Astrocyte of the cerebellum (primary cell): ENCODE measurements at regions not wholly inside any gene's neighbourhood (a gene's known extent, or its start where the extent isn't known, plus 50 kb on each side); places are given as distances from the start of the nearest gene placed in this dataset.

Experiments used
- DNase-seq: peaks from one replicate; pipeline ENCODE4 v3.0.0-alpha.2; 2011; ENCODE audit warnings: low read depth
- H3K4me3 ChIP-seq: 2 replicates; pipeline ENCODE4 v1.5.1; 2011; ENCODE audit warnings: mild to moderate bottlenecking, low read depth, low read length, moderate library complexity
- in situ Hi-C: cut with HindIII; loops from 2 replicates; pipeline ENCODE4 v1.10.0; 2017; ENCODE audit warnings: low sequenced_read_pairs
- TF ChIP-seq, protein P1 (sequence below): IDR thresholded peaks from 2 replicates; pipeline ENCODE4 v1.5.1; 2012; ENCODE audit warnings: low read length, low read depth, moderate library complexity, mild to moderate bottlenecking; ENCODE audit errors: missing control alignments

DNA sequence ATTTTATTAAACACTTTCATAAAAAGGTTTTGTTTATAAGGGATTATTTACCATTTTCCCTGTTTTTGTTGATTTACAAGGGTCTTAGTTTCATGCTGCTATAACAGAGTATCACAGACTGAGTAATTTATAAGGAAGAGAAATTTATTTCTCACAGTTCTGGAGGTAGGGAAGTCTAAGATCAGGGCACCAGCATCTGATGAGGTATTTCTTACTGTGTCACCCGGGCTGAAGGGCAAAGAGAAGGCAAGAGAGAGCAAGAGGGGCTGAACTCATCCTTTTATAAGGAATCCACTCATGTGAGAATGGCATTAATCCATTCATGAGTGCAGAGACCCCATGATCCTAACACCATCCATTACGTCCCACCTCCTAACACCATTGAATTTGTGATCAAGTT is 160.0 kb upstream of the SLC39A10 start:
- in situ Hi-C loops: no loop called here
- no peak overlapping the region for H3K4me3 ChIP-seq
- TF ChIP-seq, protein P1, sequence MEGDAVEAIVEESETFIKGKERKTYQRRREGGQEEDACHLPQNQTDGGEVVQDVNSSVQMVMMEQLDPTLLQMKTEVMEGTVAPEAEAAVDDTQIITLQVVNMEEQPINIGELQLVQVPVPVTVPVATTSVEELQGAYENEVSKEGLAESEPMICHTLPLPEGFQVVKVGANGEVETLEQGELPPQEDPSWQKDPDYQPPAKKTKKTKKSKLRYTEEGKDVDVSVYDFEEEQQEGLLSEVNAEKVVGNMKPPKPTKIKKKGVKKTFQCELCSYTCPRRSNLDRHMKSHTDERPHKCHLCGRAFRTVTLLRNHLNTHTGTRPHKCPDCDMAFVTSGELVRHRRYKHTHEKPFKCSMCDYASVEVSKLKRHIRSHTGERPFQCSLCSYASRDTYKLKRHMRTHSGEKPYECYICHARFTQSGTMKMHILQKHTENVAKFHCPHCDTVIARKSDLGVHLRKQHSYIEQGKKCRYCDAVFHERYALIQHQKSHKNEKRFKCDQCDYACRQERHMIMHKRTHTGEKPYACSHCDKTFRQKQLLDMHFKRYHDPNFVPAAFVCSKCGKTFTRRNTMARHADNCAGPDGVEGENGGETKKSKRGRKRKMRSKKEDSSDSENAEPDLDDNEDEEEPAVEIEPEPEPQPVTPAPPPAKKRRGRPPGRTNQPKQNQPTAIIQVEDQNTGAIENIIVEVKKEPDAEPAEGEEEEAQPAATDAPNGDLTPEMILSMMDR: no peak
- no peak for DNase-seq

DNA sequence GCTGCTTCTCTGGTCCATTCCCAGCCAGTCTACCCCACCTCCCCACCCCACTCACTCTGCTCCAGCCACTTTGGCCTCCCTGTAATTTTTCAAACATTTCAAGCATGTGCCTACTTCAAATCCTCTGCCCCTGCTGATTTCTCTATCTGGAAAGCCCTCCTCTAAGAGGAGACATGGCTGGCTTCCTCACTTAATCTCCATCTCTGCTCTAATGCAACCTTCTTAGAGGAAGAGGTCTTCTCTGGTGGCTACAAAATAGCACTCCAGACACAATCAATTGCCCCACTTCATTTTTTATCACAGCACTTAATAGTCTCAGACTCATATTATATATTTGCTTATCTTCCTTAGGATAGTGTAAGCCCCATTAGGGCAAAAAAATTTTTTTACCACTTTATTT is 161.1 kb upstream of the SLC39A10 start:
- no peak for DNase-seq
- in situ Hi-C loops: no loop called here
- no peak overlapping the region for H3K4me3 ChIP-seq
- TF ChIP-seq, protein P1: no peak

DNA sequence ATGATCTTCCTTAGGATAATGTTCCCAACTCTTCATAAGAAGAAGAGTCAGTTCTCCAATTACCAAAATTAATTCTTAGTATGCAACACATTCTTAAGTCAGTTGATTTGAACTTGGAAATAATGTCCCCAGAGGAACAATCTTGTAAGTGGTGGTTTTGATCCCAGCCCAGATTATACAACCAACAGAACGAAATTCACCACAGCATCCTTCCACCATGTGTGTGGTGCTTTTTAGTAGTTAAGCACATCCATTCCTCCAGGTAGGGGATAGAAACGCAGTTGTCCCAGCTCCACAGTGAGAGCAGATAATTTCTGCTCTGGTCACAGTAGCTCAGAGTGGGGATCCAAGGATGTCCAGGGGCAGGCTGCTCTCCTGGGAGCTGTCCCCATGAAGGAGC is 161.7 kb upstream of the SLC39A10 start:
- no peak overlapping the region for H3K4me3 ChIP-seq
- TF ChIP-seq, protein P1: no peak
- no peak for DNase-seq
- in situ Hi-C loops: no loop called here

DNA sequence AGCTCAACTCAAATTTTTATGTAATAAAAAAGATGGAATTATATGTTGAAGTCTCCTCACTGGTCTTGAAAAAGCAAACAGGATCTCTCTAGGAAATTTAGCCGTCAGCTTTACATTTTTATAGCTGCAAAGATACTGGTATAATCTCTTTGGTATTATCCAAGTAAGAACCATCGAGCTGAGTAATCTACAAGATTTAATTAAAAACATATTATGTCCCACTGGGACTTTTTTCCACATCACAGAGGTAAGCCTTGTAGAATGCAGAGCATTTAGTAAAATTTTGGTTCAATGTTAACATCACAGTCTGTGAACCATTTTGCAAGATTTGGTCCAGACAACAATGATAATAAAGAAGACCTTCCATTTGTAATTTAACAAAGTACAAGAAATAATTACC is 162.6 kb upstream of the SLC39A10 start:
- in situ Hi-C loops: no loop called here
- DNase-seq: no peak
- H3K4me3 ChIP-seq: no peak overlapping the region
- TF ChIP-seq, protein P1: no peak

DNA sequence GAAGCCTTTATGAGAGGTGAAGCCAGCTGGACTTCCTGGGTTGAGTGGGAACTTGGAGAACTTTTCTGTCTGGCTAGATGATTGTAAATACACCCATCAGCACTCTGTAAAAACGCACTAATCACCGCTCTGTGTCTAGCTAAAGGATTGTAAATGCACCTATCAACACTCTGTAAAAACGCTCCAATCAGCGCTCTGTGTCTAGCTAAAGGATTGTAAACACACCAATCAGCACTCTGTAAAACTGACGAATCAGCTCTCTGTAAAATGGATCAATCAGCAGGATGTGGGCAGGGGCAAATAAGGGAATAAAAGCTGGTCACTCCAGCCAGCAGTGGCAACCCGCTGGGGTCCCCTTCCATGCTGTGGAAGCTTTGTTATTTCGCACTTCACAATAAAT is 163.6 kb upstream of the SLC39A10 start:
- no peak for DNase-seq
- no peak overlapping the region for H3K4me3 ChIP-seq
- in situ Hi-C loops: no loop called here
- TF ChIP-seq, protein P1: no peak

DNA sequence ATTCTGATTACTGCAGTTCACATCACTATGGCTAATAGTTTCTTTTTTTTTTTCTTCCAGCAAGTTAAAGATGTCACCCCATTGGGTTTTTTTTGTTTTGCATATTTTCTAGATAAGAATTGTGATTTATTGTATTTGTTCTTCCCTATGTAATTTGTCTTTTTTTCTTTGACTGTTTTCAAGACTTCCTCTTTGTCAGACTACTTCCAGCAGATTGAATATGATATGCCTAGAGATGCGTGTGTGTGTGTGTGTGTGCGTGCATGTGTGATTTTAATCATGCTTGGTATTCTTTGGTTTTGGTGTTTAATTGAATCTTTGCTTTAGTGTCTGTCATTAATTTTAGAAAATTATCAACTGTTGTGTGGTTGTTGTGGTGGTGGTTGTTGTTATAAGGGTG is 166.7 kb upstream of the SLC39A10 start:
- in situ Hi-C loops: no loop called here
- TF ChIP-seq, protein P1: no peak

DNA sequence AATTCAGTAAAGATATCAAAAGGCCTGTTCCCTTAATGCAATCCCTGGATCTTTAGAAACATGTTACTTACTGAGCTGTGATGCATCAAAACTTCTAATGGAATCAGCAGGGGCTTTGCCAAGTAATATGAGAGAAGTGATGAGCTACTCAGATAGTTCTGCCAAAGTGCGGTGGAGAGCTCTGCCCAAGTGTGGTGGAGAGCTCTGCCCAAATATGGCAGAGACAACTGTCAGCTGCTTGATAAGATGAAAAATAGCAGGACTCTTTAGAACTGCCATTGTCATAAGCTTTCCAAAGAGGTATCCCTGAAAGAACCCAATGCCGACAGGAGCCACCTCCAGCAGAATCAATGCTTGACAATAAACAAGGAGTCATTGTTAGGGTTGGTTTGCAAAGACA is 167.9 kb upstream of the SLC39A10 start:
- in situ Hi-C loops: no loop called here
- TF ChIP-seq, protein P1: no peak
- no peak overlapping the region for H3K4me3 ChIP-seq
- no peak for DNase-seq

More for the DNA sequence above, 166.7 kb upstream of the SLC39A10 start:
- no peak overlapping the region for H3K4me3 ChIP-seq
- DNase-seq: no peak
